GM12874 (cell line): ENCODE measurements at regions not wholly inside any gene's neighbourhood (a gene's known extent, or its start where the extent isn't known, plus 50 kb on each side); places are given as distances from the start of the nearest gene placed in this dataset.

ENCODE experiments used
- TF ChIP-seq, protein P1 (sequence below): IDR thresholded peaks from 2 replicates; pipeline ENCODE4 v1.5.1; 2011; ENCODE audit warnings: low read depth, mild to moderate bottlenecking, control low read depth, low read length, moderate library complexity; ENCODE audit not compliant: insufficient read depth

DNA sequence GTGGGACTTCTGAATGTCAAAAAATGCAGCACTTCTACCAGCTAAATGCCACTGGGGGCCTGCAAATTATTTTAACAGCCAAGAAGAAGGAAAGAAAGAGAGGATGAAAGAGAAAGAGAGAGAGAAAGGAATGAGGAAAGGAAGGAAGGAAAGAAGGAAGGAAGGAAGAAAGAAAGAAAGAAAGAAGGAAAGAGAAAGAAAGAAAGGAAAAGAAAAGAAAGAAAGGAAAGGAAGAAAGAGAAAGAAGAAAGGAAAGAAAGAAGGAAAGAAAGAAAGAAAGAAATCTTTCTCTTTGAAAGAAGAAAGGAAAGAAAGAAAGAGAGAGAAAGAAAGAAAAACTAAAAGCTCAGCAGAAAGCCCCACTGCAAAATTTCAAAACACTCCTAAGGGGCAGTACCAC lies 69.2 kb upstream of the SV2C start:
- TF ChIP-seq, protein P1, sequence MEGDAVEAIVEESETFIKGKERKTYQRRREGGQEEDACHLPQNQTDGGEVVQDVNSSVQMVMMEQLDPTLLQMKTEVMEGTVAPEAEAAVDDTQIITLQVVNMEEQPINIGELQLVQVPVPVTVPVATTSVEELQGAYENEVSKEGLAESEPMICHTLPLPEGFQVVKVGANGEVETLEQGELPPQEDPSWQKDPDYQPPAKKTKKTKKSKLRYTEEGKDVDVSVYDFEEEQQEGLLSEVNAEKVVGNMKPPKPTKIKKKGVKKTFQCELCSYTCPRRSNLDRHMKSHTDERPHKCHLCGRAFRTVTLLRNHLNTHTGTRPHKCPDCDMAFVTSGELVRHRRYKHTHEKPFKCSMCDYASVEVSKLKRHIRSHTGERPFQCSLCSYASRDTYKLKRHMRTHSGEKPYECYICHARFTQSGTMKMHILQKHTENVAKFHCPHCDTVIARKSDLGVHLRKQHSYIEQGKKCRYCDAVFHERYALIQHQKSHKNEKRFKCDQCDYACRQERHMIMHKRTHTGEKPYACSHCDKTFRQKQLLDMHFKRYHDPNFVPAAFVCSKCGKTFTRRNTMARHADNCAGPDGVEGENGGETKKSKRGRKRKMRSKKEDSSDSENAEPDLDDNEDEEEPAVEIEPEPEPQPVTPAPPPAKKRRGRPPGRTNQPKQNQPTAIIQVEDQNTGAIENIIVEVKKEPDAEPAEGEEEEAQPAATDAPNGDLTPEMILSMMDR, result no peak

DNA sequence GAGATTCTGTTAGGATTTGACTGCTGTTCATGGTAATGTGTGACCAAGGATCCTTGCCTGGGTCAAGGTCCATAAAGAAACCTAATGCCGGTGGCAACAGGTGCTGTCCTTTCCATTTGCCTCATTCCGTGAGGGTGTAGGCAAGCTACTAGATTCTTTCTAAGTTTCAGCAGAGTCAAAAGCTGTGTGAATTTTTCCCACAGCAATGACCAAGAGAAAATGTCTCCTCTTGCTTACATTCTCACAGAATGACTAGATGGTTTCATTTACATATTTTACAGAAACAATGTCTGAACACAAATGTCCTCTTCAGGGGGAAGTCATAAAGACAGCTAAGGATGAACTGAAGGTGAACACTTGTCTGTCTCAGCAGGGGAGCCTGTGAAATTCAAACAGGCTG lies 75.3 kb upstream of the SV2C start:
- TF ChIP-seq, protein P1, result no peak

DNA sequence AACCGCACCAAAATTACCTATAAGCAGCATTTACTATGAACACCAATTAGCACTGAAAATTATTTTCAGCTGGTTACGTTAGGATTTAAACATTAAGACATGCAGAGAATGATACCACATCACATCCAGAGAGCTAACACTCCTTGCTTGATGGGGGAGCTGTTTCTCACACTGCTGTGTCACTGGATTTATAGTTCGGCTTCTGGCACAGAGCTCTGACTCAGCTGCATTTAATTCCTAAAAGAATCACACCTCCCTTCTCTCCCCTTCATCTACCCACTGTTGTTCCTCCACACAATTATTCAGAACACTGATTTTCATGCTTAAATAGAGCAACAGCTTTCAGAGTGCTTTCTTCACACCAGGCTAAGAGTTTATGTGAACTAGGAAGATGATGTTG lies 82.6 kb upstream of the SV2C start:
- TF ChIP-seq, protein P1, result no peak

DNA sequence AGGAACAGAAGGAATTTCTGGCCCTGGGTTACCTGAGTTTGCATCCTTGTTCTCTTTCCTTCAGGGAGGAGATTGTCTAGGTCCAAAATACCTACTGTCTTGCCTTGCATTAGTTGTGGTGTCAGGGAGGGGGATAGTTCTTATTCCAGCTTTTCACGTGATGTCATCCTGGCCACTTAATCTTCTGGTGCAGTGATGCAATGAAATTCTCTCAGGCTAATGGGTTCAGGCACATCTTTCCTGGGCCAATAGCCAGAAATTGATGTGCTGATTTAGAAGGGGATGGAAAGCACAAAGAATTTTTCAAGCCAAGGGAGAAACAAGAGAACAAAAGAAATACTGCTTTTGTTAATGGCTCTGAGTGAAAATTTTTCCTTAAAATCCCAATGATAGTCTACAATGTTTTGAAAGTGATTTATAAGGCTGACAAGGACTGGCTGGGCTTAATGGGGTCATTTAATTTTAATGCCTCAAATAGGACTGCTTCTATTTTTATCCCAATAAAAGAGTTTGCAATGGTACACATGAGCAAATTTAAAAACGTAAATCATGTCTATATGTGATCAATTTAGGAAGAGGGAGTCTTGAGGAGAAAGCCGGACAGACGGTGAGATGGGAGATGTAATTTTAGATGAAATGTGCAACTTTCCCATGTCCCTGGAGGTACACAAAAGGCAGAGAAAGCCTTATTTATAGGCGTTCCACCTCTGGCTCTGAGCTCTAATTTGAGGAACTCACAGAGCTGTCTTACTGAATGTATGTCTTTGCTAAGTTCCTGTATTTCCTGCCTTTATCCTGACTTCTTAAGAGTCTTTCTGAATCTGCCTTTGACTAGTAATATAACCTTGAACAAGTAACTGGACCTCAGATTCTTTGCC lies 89.3 kb upstream of the SV2C start:
- TF ChIP-seq, protein P1, result no peak

DNA sequence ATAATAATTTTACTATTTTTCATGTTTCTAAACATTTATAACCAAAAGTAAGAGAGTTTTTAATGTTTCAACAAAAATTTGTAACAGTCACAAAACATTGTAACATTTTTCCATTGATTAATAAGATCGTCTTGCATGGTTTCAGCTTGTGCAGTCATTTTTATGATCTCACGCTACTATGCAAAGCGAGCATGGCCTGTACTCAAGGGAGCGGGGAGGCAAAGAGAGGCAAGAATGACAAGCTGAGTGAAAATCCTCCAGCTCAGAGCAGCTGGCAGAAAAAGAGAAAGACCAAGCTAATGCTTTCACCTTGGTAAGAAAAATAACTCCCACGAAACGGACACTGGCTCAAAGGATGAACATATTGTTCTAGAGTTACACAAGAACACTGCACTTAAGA lies 90.0 kb upstream of the SV2C start:
- TF ChIP-seq, protein P1, result no peak

DNA sequence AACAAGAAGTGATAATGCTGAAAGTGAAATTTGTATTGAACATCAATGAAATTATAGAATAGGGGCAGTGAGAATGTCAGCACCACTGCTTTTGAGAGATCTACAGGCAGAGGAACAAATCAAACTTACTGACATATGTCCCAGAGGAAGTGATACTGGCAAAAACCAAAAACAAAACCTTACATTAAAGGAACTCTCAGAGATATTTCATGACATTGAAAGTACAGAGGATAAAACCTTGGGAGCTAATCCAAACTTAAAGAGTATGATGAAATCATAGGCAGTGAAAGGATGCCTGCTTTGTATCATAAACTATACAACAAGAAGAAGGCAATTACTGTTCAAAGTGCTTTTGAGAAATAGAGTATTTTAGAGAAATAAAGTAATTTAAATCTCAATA lies 90.4 kb upstream of the SV2C start:
- TF ChIP-seq, protein P1, result no peak

DNA sequence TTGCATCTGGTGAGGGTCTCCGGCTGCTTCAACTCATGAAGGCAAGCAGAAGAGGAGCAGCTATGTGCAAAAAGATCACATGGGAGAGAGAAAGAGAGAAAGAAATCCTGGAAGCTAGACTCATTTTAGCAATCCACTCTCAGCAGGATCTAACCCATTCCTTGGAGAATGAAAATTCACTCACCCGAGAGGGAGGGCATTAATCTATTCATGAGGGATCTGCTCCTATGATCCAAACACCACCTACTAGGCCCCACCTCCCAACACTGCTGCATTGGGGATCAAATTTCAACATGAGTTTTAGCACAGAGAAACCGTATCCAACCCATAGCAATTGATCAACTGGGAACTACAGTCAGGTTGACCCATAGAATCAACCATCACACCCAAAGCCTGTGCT lies 98.1 kb upstream of the SV2C start:
- TF ChIP-seq, protein P1, result no peak
